ENCODE measurements at regions not wholly inside any gene's neighbourhood (a gene's known extent, or its start where the extent isn't known, plus 50 kb on each side); places are given as distances from the start of the nearest gene placed in this dataset.

DNA sequence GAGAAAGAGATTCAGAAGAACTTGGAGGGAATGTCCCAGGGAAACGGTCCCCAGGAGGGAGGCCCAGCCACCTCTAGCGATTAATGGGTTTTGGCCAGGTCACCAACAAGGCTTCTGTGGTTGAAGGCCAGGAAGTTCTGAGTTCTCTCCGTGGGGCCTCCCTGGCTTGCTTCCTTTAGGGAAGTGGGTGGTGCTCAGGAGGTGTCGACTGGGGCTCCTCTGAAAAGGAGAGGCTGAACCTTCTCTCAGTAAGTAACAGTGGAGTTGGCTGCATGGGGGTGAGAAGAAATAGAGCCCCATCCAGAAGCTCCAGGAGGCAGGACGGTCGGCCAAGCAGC is 77.1 kb upstream of the GSE1 start:
- TF ChIP-seq, protein P1, sequence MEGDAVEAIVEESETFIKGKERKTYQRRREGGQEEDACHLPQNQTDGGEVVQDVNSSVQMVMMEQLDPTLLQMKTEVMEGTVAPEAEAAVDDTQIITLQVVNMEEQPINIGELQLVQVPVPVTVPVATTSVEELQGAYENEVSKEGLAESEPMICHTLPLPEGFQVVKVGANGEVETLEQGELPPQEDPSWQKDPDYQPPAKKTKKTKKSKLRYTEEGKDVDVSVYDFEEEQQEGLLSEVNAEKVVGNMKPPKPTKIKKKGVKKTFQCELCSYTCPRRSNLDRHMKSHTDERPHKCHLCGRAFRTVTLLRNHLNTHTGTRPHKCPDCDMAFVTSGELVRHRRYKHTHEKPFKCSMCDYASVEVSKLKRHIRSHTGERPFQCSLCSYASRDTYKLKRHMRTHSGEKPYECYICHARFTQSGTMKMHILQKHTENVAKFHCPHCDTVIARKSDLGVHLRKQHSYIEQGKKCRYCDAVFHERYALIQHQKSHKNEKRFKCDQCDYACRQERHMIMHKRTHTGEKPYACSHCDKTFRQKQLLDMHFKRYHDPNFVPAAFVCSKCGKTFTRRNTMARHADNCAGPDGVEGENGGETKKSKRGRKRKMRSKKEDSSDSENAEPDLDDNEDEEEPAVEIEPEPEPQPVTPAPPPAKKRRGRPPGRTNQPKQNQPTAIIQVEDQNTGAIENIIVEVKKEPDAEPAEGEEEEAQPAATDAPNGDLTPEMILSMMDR (IDR thresholded peaks at IDR 0.05; ENCODE audit: poor library complexity, severe bottlenecking), result no peak
- TF ChIP-seq POLR2AphosphoS5 (IDR thresholded peaks at IDR 0.05), result no peak
- TF ChIP-seq, protein P2, sequence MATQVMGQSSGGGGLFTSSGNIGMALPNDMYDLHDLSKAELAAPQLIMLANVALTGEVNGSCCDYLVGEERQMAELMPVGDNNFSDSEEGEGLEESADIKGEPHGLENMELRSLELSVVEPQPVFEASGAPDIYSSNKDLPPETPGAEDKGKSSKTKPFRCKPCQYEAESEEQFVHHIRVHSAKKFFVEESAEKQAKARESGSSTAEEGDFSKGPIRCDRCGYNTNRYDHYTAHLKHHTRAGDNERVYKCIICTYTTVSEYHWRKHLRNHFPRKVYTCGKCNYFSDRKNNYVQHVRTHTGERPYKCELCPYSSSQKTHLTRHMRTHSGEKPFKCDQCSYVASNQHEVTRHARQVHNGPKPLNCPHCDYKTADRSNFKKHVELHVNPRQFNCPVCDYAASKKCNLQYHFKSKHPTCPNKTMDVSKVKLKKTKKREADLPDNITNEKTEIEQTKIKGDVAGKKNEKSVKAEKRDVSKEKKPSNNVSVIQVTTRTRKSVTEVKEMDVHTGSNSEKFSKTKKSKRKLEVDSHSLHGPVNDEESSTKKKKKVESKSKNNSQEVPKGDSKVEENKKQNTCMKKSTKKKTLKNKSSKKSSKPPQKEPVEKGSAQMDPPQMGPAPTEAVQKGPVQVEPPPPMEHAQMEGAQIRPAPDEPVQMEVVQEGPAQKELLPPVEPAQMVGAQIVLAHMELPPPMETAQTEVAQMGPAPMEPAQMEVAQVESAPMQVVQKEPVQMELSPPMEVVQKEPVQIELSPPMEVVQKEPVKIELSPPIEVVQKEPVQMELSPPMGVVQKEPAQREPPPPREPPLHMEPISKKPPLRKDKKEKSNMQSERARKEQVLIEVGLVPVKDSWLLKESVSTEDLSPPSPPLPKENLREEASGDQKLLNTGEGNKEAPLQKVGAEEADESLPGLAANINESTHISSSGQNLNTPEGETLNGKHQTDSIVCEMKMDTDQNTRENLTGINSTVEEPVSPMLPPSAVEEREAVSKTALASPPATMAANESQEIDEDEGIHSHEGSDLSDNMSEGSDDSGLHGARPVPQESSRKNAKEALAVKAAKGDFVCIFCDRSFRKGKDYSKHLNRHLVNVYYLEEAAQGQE (IDR thresholded peaks at IDR 0.05; ENCODE audit: borderline replicate concordance), result no peak
- no peak for TF ChIP-seq TAF1 (IDR thresholded peaks at IDR 0.05; ENCODE audit: low read depth)
- TF ChIP-seq EZH2 (IDR thresholded peaks at IDR 0.05; ENCODE audit: borderline replicate concordance, insufficient read depth, low read length, poor library complexity, severe bottlenecking), result no peak
